Stimulated activated CD8-positive, alpha-beta memory T cell treated with anti-CD3 and anti-CD28 coated beads, Interleukin-12 subunit alpha, Interleukin-12 subunit beta, amount 100 ng/mL, for 24 hours (primary cell): ENCODE measurements at regions not wholly inside any gene's neighbourhood (a gene's known extent, or its start where the extent isn't known, plus 50 kb on each side); places are given as distances from the start of the nearest gene placed in this dataset.
"Not testable (repeated sequence)": the region's sequence is repeated elsewhere in the genome, so short reads cannot be mapped to it uniquely, and the experiment has no call there.

ENCODE experiments used
- DNase-seq: peaks from one replicate; pipeline ENCODE4 v3.0.0-alpha.2; 2020; ENCODE audit errors: extremely low read depth

- DNase-seq, result no peak
These were observed 278.3 kb downstream of the SPRY1 start for GRCh38 chr4:123674762-123675465.

GRCh38 chr4:123675567-123675966, 279.0 kb downstream of the SPRY1 start:
- DNase-seq, result no peak

DNA sequence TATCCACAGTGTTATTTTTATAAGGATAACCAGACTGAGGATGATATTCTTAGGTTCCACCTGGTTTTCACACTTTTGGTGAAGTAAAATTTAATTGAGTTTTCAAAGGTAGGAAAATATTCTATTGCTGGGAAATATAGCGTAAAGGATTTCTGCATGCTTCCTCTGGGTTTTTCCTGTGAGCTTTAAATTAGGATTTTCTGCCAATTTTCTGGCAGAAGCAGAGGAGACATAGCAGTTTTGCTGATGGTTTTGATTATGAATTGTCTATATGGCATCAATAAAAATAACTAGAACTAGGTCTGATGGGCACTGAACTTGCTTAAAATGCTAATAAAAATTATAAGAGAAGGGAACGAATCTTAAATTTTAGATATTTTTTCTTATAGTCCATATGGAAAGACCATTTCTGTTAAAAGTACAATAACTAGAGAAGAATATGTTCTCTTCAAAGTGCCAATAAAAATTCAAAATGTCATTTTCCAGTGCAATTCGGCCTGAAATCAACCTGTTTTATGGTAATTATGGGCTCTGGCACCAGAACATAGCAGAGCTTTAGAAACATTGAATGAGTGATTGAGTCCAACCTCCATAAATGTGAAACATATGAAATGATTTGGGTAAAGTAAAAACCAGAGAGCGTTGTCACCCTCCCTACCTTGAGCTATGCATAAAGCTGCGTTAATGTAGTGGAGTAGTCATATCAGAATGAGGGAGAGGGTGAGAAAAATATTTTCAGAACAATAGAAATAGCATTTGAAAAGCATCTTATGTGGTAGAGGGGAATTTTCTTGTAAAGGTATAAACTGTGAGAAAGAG, 279.7 kb downstream of the SPRY1 start:
- DNase-seq, result no peak

DNA sequence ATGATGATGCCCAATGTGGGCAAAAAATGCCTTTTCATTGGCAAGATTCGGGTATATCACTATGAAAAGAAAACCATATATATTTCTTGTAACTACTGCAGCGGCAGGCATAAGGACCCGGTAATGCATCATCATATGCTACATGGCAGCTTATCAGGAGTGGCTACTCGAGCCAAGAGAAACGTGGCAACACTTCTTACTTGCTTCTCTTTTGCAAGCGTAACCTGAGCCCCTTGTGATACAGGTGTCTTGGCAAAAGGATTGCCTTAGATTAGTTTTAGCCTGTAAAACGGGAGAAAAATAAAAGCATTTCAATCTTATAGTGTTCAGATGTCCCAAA, 280.3 kb downstream of the SPRY1 start:
- DNase-seq, result no peak

GRCh38 chr4:123682931-123683330, 286.3 kb downstream of the SPRY1 start:
- DNase-seq, result no peak

DNA sequence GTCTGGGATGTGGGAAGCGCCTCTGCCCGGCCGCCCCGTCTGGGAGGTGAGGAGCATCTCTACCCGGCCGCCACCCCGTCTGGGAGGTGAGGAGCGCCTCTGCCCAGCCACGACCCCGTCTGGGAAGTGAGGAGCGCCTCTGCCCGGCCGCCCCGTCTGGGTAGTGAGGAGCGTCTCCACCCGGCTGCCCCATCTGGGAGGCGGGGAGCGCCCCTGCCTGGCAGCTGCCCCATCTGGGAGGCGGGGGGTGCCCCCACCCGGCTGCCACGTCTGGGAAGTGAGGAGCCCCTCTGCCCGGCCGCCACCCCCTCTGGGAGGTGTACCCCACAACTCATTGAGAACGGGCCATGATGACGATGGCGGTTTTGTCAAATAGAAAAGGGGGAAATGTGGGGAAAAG, 288.3 kb downstream of the SPRY1 start:
- not testable (repeated sequence) for DNase-seq

GRCh38 chr4:123695531-123695930, 298.9 kb downstream of the SPRY1 start:
- DNase-seq, result not testable (repeated sequence)

DNA sequence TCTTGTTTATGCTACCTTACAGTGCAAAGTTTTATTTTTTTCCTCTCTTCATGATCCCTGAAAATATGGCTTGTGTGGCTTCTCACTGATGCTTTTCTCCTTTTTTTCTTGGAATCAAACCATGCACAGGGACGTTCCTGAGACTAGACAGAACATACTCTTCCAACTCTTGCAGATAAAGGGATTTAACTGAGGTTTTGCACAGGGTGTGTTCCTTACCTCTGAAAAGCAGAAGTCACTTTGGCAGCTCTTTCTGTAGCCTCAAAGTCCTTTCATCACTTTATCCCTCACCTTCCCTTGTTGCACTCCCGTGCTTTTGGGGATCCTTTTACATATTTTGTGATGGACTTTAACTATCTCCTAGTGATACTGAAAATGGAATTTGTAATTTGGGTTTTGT, 300.1 kb downstream of the SPRY1 start:
- no peak for DNase-seq

DNA sequence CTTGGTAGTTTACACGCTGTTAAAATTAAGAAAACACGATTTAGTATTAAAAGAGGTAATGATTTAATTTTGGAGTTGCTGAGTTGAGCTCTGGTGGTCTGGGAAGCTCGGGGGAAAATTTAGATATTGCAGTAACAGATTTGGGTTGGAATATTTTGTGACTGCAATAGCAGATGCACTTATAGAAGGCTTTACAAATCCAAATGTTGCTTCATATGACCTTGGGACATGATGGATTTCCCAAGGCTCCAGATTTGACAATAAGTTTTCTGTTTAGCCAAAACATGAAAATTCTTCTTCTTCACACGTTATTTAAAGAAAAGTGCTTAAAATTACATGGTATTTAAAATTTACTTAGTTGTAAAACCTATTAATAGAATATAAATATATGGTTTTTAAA, 302.0 kb downstream of the SPRY1 start:
- no peak for DNase-seq

- no peak for DNase-seq
These were observed 303.5 kb downstream of the SPRY1 start for GRCh38 chr4:123699880-123700771.

DNA sequence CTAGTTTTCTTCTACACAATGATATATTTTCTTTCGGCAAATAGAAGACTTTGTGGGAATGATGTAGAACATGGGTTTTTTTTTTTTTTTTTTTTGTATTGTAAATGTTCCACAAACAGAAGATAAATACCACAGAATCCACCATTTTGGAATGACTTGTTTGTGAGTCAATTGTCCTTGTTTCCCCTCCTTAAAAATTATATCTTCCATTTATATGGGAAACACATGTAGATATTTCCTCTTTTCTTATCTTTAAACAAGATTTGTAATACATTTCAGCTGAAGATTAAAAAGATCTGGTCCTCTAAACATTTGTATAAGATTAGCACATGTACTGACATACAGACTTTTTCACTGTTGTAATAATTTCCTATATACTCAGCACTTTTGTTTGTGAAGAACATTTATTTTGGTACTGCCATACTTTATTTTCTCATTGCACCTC, 304.6 kb downstream of the SPRY1 start:
- no peak for DNase-seq

DNA sequence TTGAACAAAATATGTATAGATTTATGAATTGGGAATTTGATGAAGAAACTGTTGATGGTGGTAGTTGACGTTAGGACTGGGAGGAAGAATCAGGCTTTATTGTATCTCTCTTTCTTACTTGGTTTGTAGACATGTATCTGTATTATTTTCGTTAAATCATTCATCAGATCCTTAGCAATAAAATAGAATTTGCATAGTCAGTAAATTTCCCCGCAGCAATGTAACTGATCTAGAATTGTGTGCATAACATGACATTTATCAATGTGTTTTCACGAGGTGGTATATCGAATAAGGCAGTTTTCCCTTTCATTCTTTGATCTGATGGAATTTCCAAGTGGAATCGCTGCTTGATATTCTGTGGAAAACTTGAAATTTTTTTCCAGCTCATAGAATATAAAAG, 308.8 kb downstream of the SPRY1 start:
- DNase-seq, result no peak

DNA sequence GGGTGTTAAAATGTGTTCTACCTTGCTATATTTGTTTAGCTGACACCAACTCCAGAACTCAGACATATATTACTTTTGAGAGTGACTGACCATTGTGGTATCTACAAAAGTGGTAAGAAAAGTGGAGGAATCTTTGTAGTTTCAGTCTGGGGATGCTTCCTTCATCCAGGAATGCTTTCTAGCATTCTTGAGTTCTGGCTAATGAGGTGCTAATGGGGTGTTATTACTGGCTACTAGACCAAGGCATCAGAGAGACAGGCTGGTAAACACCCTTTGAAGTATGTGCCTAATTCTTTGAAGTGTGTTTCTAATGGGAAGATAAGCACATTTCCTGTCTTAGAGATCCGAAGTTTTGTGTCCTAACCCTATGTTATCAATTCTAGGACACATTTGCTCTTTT, 310.4 kb downstream of the SPRY1 start:
- DNase-seq, result no peak

DNA sequence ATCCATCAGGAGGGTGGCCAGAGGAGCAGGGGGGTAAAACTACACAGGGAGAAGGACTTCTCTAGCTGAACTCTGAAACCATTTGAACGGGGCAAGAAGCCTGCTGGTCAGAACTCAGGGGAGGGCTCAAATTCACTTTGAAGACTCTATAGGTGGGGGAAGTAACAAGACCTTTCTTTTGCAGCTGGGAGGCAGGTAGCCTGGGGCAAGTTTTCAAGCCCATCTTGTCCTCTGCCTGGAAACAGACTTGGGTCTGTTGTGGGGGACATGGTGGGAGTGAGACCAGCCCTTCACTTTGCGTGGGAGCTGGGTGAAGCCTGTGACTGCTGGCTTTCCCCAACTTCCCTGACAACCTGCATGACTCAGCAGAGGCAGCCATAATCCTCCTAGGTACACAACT, 312.3 kb downstream of the SPRY1 start:
- DNase-seq, result no peak

DNA sequence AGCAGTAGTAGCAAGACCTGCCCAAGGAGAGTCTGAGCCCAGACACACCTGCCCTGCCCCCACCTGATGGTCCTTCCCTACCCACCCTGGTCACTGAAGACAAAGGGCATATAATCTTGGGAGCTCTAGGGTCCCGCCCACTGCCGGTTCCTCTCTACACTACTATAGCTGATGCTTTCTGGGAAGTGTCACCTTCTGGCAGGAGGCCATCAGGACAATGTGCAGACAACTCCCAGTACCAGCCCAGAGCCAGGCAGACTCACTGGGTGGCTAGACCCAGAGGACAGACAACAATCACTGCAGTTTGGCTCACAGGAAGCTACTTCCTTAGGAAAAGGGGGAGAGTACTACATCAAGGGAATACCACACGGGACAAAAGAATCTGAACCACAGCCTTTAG, 312.7 kb downstream of the SPRY1 start:
- no peak for DNase-seq

DNA sequence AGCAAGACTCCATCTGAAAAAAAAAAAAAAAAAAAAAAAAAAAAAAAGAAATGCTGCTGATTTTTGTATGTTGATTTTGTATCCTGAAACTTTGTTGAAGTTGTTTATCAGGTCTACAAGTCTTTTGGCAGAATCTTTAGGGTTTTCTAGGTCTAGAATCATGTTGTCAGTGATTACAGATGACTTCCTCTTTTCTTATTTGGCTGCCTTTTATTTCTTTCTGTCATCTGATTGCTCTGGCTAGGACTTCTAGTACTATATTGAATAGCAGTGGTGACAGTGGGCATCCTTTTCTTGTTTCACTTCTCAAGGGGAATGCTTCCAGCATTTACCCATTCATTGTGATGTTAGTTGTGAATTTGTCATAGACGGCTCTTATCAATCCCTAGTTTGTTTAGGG, 334.4 kb downstream of the SPRY1 start:
- no peak for DNase-seq

GRCh38 chr4:123737156-123737555, 340.6 kb downstream of the SPRY1 start:
- no peak for DNase-seq

- no peak for DNase-seq
These were observed 343.2 kb downstream of the SPRY1 start for GRCh38 chr4:123739806-123740205.

DNA sequence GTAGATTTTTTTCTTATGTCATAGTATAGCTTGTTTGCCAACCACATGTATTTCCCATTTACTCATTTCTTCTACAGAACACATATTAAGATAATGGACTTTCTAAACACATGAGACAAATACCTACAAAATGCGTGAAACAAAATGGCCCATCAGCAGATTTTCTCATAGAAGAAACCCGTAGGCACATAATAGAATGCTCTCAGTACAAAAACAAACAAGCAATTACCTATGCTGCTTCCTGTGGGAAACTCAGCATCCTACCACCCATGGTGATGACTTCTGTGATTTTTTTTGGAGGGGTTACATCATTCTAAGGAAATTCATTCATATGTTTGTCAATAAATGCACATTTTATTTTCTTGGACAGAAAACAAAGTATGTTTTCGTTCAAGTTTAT, 343.6 kb downstream of the SPRY1 start:
- no peak for DNase-seq

DNA sequence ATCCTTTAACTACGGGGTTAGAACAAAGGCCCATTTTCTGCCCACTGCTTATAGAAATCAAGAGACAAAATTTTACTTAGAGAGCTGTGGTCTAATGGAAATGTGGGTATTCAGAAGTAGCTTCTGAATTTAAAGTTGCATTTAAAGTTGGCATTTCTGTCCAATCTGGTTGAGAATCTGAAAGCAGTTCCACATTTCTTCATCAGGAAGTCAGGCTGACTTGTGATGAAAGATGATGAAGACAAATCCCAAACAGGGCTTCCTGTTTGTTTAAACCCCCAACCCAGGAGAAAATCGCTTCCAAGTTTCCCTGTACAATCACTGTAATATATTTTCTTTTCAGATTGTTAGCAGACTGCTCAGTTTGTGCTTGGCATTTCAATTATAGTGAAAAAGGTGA, 345.3 kb downstream of the SPRY1 start:
- no peak for DNase-seq

GRCh38 chr4:123743848-123744247, 347.3 kb downstream of the SPRY1 start:
- no peak for DNase-seq

GRCh38 chr4:123744664-123745290, 348.2 kb downstream of the SPRY1 start:
- no peak for DNase-seq
